NB4 (cell line): ENCODE measurements at regions not wholly inside any gene's neighbourhood (a gene's known extent, or its start where the extent isn't known, plus 50 kb on each side); places are given as distances from the start of the nearest gene placed in this dataset.

Experiments used
- CTCF ChIP-seq: IDR thresholded peaks from one replicate; pipeline ENCODE4 v1.5.1; 2012; ENCODE audit warnings: low read depth, low read length
- MAX ChIP-seq: IDR thresholded peaks from 2 replicates; pipeline ENCODE4 v1.6.1; 2011; ENCODE audit warnings: low read depth, low read length
- MYC ChIP-seq: IDR thresholded peaks from 2 replicates; pipeline ENCODE4 v1.6.1; 2011; ENCODE audit warnings: low read depth, low read length
- POLR2A ChIP-seq: IDR thresholded peaks from 2 replicates; pipeline ENCODE4 v1.6.1; 2011; ENCODE audit warnings: mild to moderate bottlenecking; ENCODE audit not compliant: insufficient read length; ENCODE audit errors: extremely low read depth

- no peak for TF ChIP-seq CTCF
- no peak for TF ChIP-seq POLR2A
- no peak for TF ChIP-seq MAX
- no peak for TF ChIP-seq MYC
Measured at GRCh38 chr5:23402585-23402984, 104.8 kb upstream of the PRDM9 start.
